G401.6 (cell line): ENCODE measurements at regions not wholly inside any gene's neighbourhood (a gene's known extent, or its start where the extent isn't known, plus 50 kb on each side); places are given as distances from the start of the nearest gene placed in this dataset.

Experiments
- FAIRE-seq: peaks from 2 replicates; lab custom pipeline; 2012; peaks lifted over from hg19 to GRCh38; lab: Jason Lieb, UNC

- no peak for FAIRE-seq
Observed at GRCh38 chr9:71589612-71590011, 178.7 kb downstream of the CEMIP2 start.

- FAIRE-seq: no peak
Observed at GRCh38 chr9:71587576-71588362, 180.5 kb downstream of the CEMIP2 start.

GRCh38 chr9:71583792-71584191, 184.5 kb downstream of the CEMIP2 start:
- no peak for FAIRE-seq

DNA sequence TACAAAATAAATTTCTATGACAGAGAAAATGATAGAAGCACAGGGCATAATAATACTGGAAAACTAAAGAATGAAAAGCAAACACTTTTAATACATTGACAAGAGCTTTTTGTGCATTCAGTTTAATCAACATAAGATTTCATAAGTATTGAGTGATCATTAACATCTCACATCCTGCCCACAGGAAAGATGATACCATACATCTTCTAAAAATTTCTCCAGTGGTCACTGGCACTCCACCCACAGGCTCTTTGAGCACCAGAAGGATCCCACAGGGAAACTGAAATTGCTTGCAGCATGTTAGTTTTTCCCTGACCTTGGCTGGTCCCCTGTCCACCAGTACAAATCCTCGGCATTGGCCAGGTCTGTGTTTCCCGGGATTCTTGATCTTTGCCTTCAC, 186.0 kb downstream of the CEMIP2 start:
- no peak for FAIRE-seq

- no peak for FAIRE-seq
Observed at GRCh38 chr9:71581101-71581500, 187.2 kb downstream of the CEMIP2 start.

GRCh38 chr9:71571186-71571585, 197.1 kb downstream of the CEMIP2 start:
- FAIRE-seq: no peak

GRCh38 chr9:71567890-71568289, 200.4 kb downstream of the CEMIP2 start:
- no peak for FAIRE-seq

- FAIRE-seq: no peak
Observed at GRCh38 chr9:71562140-71562539, 206.2 kb downstream of the CEMIP2 start.

DNA sequence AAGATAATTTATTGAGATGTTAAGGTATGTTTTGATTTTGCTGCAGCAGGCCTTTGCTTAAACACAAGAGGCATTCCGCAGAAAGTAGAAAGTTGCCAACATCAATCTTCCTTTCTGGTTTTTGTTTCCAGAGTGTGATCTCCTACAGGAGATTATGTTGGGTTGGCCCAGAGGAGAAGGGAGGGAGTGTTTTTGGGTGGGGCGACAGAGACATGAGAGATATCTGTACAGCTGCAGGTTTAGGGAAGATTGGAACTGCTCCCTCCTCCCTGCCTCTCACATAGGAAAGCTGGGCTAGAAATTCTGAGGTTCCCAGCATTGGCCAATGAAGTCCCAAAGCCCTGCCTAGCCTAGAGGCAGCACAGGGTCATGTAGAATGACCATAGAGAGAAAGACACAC, 211.0 kb downstream of the CEMIP2 start:
- no peak for FAIRE-seq

- FAIRE-seq: no peak
Observed at GRCh38 chr9:71552480-71552879, 215.8 kb downstream of the CEMIP2 start.

DNA sequence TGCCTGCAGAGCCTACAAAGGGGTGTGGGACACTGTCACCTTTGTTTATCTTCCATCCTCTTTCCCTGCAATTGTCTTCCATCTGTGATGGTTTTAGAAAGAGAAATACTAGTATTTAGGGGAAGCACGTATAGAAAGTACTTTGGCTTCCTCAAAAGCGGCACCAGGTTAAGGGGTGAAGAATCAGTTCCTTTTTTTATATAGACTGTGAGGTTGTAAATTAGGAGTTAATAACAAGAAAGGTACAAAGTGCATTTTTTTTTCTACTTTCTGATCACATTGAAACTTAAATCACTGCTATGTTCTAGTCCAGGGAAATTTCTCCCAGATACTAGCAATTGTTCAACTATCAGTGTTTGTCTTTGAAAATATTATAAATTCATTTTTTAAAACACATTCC, 219.3 kb downstream of the CEMIP2 start:
- no peak for FAIRE-seq

- no peak for FAIRE-seq
Observed at GRCh38 chr9:71544464-71544863, 223.8 kb downstream of the CEMIP2 start.

- no peak for FAIRE-seq
Observed at GRCh38 chr9:71541436-71541835, 226.9 kb downstream of the CEMIP2 start.

GRCh38 chr9:71524996-71525580, 243.2 kb downstream of the CEMIP2 start:
- no peak for FAIRE-seq

DNA sequence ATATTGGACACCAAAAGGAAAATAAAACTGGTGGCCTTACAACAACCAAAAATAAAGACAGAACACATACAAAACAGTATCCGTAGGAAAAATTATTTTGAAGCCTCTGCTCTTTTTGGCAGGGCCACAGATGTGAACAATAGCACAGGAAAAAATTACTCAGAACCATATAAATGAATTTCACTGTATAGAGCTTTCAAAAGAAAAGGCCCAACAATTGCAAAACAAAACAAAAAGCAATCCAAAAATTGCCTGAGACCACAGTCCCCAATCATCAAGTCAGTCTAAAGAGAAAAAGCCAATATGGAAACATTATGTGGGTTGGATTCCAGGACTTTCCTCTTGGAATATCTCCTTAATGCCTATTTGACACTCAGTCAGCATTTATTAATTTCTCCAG, 243.8 kb downstream of the CEMIP2 start:
- FAIRE-seq: no peak

GRCh38 chr9:71521132-71521531, 247.2 kb downstream of the CEMIP2 start:
- no peak for FAIRE-seq

DNA sequence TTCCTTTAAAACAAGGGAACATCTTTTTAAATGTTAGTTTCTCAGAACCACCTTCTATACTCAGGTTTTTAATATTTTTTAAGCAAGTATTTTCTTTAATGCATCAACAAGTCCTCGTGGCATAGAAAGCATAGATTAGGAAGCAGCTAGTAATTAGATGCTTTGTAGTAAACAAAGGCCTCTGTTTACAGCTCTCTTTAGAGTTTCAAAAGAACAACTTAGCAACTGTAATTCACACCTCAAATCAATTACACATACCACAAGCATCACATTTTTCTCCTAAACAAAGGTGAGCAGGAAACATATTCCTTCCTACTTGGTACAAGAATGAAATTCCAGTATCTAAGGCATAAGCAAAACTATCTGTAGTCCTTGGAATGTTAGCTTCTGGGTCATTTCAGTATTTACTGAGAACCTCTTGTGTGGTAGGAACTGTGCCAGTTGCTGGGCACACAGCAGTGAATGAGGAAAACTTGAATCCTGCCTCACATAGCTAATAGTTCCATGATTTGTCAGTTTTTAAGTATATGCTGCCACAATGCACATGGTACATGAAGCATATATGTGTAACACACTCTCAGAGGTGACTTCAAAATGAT, 249.1 kb downstream of the CEMIP2 start:
- no peak for FAIRE-seq

- FAIRE-seq: no peak
Observed at GRCh38 chr9:71518045-71518827, 250.1 kb downstream of the CEMIP2 start.

GRCh38 chr9:71515626-71516025, 252.7 kb downstream of the CEMIP2 start:
- no peak for FAIRE-seq

DNA sequence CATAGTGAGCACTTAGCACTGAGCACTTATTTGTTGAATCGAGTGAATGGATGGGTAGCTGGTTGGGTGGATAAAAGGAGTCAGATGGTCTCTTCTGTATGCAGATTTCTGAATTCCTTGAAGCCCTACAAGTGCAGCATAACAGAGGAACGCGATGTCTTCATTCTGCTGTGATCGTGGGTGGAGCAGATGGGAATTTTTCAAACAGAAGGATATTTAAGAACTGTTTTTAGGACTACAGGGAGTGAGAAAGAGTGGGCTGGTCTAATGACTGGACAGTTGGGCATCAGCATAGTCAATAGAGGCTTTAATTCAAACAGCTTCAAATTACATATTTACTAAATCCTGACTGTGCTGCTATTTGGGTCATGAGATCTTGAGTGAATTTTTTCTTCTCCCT, 253.2 kb downstream of the CEMIP2 start:
- FAIRE-seq: no peak

DNA sequence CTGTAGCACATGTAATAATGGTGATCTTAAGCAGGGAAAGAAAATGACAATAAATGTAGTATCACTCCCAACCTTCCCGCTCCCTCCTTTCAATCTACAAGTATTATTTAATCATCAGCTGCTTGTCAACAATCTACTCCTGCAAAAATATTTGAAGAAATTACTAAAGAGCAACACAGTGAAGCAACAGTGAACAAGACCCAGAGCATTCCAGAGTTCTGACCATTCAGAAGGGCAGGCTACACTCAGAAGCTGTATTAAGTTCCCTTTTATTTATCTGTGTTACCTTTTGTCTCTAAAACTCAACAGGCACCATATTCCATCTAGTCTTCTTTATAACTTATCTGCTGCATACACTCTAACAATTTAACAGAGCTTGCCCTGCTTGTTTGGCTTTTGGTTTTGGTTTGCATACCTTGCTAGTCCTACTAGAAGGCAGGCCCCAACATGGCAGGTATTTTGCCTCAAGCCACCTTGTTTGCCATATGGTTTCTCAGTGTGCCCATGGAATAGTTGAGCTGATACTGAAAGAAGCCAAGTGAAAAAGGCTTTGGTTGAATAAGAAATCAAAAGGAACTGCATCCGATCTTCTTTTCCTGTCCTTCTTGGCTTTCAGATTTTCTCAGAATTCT, 253.9 kb downstream of the CEMIP2 start:
- no peak for FAIRE-seq

GRCh38 chr9:71509054-71509453, 259.3 kb downstream of the CEMIP2 start:
- FAIRE-seq: no peak
